A549 (cell line): ENCODE measurements at regions not wholly inside any gene's neighbourhood (a gene's known extent, or its start where the extent isn't known, plus 50 kb on each side); places are given as distances from the start of the nearest gene placed in this dataset.

Experiments
- BHLHE40 ChIP-seq: IDR thresholded peaks from 2 replicates; pipeline ENCODE4 v1.6.1; 2012; ENCODE audit warnings: low read depth, low read length, inconsistent platforms
- CBX8 ChIP-seq: fragments of 200-600 bp; sonication (generic); IDR thresholded peaks from 2 replicates; pipeline ENCODE4 v1.6.1; 2016
- CTCF ChIP-seq: fragments of >200 bp; sonication (Bioruptor Twin); formaldehyde crosslinking; IDR thresholded peaks from 3 replicates; pipeline ENCODE4 v1.5.1; 2016
- EHMT2 ChIP-seq: fragments of 200-600 bp; sonication (generic); IDR thresholded peaks from 2 replicates; pipeline ENCODE4 v1.6.1; 2016; ENCODE audit warnings: antibody characterized with exemption, low read depth, mild to moderate bottlenecking, moderate library complexity
- EP300 ChIP-seq, 2 experiments: fragments of >200 bp; sonication (Bioruptor Twin); formaldehyde crosslinking; IDR thresholded peaks; 2 replicates in 1 of 2; 3 replicates in 1 of 2; pipeline ENCODE4 v1.6.1; 2016 to 2017
- HDAC2 ChIP-seq: fragments of 200-600 bp; sonication (generic); IDR thresholded peaks from 2 replicates; pipeline ENCODE4 v1.6.1; 2016
- JUN ChIP-seq, 2 experiments: fragments of >200 bp; sonication (Bioruptor Twin); formaldehyde crosslinking; IDR thresholded peaks; 2 replicates in 1 of 2; 3 replicates in 1 of 2; pipeline ENCODE4 v1.6.1; 2016 to 2017
- JUNB ChIP-seq: fragments of >200 bp; sonication (Bioruptor Twin); formaldehyde crosslinking; IDR thresholded peaks from 2 replicates; pipeline ENCODE4 v1.6.1; 2016
- MAX ChIP-seq: IDR thresholded peaks from 2 replicates; pipeline ENCODE4 v1.6.1; 2012
- POLR2A ChIP-seq: IDR thresholded peaks from 2 replicates; pipeline ENCODE4 v1.6.1; 2012; ENCODE audit warnings: mild to moderate bottlenecking, low read length
- RAD21 ChIP-seq, 2 experiments: fragments of >200 bp in 1 of 2; sonication (Bioruptor Twin) in 1 of 2; formaldehyde crosslinking in 1 of 2; IDR thresholded peaks in 1 of 2; conservative IDR thresholded peaks in 1 of 2; 2 replicates in 1 of 2; 3 replicates in 1 of 2; pipeline ENCODE4 v1.6.1; 2012 to 2018; ENCODE audit warnings: inconsistent platforms in 1 of 2
- REST ChIP-seq: fragments of 200-600 bp; sonication (generic); IDR thresholded peaks from 2 replicates; pipeline ENCODE4 v1.6.1; 2016; ENCODE audit warnings: antibody characterized with exemption, mild to moderate bottlenecking, moderate library complexity
- TF ChIP-seq, protein P1 (sequence below): fragments of 250-450 bp; sonication (Bioruptor Pico); IDR thresholded peaks from 2 replicates; pipeline ENCODE4 v1.5.0; 2021; ENCODE audit warnings: mild to moderate bottlenecking, moderate library complexity, borderline replicate concordance

GRCh38 chr7:89826121-89826520 lies 328.1 kb upstream of the STEAP1 start:
- TF ChIP-seq, protein P1, sequence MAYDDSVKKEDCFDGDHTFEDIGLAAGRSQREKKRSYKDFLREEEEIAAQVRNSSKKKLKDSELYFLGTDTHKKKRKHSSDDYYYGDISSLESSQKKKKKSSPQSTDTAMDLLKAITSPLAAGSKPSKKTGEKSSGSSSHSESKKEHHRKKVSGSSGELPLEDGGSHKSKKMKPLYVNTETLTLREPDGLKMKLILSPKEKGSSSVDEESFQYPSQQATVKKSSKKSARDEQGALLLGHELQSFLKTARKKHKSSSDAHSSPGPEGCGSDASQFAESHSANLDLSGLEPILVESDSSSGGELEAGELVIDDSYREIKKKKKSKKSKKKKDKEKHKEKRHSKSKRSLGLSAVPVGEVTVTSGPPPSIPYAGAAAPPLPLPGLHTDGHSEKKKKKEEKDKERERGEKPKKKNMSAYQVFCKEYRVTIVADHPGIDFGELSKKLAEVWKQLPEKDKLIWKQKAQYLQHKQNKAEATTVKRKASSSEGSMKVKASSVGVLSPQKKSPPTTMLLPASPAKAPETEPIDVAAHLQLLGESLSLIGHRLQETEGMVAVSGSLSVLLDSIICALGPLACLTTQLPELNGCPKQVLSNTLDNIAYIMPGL (CRISPR knock-in tag) = no peak
- TF ChIP-seq RAD21 (conservative IDR thresholded peaks at IDR 0.05 in 1 of 2, IDR thresholded peaks at IDR 0.05 in 1 of 2) (no peak), HDAC2 (no peak), CTCF (no peak), REST (no peak), JUNB (no peak), POLR2A (no peak), EHMT2 (no peak), MAX (no peak), BHLHE40 (no peak), EP300 (IDR thresholded peaks at IDR 0.05) (no peak), CBX8 (no peak), JUN (IDR thresholded peaks at IDR 0.05) (no peak)
